Astrocyte of the cerebellum (primary cell): ENCODE measurements at regions not wholly inside any gene's neighbourhood (a gene's known extent, or its start where the extent isn't known, plus 50 kb on each side); places are given as distances from the start of the nearest gene placed in this dataset.

Experiments used
- DNase-seq: peaks from one replicate; pipeline ENCODE4 v3.0.0-alpha.2; 2011; ENCODE audit warnings: low read depth
- H3K4me3 ChIP-seq: 2 replicates; pipeline ENCODE4 v1.5.1; 2011; ENCODE audit warnings: mild to moderate bottlenecking, low read depth, low read length, moderate library complexity
- CTCF ChIP-seq: IDR thresholded peaks from 2 replicates; pipeline ENCODE4 v1.5.1; 2012; ENCODE audit warnings: low read length, low read depth, moderate library complexity, mild to moderate bottlenecking; ENCODE audit errors: missing control alignments
- in situ Hi-C: cut with HindIII; loops from 2 replicates; pipeline ENCODE4 v1.10.0; 2017; ENCODE audit warnings: low sequenced_read_pairs

- TF ChIP-seq CTCF, result no peak
- no peak overlapping the region for H3K4me3 ChIP-seq
- DNase-seq, result no peak
- in situ Hi-C loops, result no loop called here
Measured at GRCh38 chr6:6926856-6927255, 180.9 kb upstream of the RREB1 start.

- no peak overlapping the region for H3K4me3 ChIP-seq
- TF ChIP-seq CTCF, result no peak
- in situ Hi-C loops, result no loop called here
- DNase-seq, result no peak
Measured at GRCh38 chr6:6927521-6928361, 180.0 kb upstream of the RREB1 start.

- DNase-seq, result no peak
- no peak for TF ChIP-seq CTCF
- in situ Hi-C loops, result no loop called here
- H3K4me3 ChIP-seq, result no peak overlapping the region
Measured at GRCh38 chr6:6930223-6930880, 177.4 kb upstream of the RREB1 start.

GRCh38 chr6:6931071-6932025 is 176.4 kb upstream of the RREB1 start:
- DNase-seq, result no peak
- no peak overlapping the region for H3K4me3 ChIP-seq
- no peak for TF ChIP-seq CTCF
- in situ Hi-C loops, result no loop called here

GRCh38 chr6:6932341-6932740 is 175.4 kb upstream of the RREB1 start:
- H3K4me3 ChIP-seq, result no peak overlapping the region
- in situ Hi-C loops, result no loop called here
- no peak for TF ChIP-seq CTCF
- DNase-seq, result no peak

GRCh38 chr6:6932968-6933367 is 174.8 kb upstream of the RREB1 start:
- no peak for TF ChIP-seq CTCF
- no peak for DNase-seq
- no peak overlapping the region for H3K4me3 ChIP-seq
- in situ Hi-C loops, result no loop called here
